GM12892 (cell line): ENCODE measurements at regions not wholly inside any gene's neighbourhood (a gene's known extent, or its start where the extent isn't known, plus 50 kb on each side); places are given as distances from the start of the nearest gene placed in this dataset.

ENCODE experiments used
- POLR2A ChIP-seq: IDR thresholded peaks from 2 replicates; pipeline ENCODE4 v1.6.1; 2011; ENCODE audit warnings: low read depth, low read length, control low read depth
- TAF1 ChIP-seq: IDR thresholded peaks from 2 replicates; pipeline ENCODE4 v1.6.1; 2011; ENCODE audit warnings: low read depth, mild to moderate bottlenecking, control low read depth, low read length, borderline replicate concordance

DNA sequence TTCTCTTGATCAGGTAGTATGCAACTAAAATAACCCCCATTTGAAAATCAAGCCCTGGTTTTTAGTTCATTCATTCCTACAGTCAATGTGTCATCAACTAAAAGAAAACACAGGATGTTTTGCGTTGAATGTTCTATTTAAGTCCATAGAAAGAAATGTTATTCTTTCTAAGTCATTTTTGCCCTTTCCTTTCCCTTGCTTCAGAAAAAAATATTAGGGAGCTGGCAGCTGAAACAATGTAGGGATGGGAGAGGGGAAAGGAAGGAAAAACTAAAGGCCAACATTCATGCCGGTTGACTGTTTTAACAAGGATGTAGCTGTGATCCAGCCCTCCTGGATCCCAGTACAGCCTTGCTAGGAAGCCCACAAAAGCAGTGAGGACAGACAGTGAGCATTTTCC, 155.1 kb downstream of the BTG1 start:
- TF ChIP-seq TAF1 (no peak), POLR2A (no peak)
